IPS DF 6.9 (cell line): ENCODE measurements at regions not wholly inside any gene's neighbourhood (a gene's known extent, or its start where the extent isn't known, plus 50 kb on each side); places are given as distances from the start of the nearest gene placed in this dataset.
"Not testable (repeated sequence)": the region's sequence is repeated elsewhere in the genome, so short reads cannot be mapped to it uniquely, and the experiment has no call there.

ENCODE experiments used
- DNase-seq: peaks from one replicate; pipeline ENCODE4 v3.0.0-alpha.2; 2013; ENCODE audit warnings: low read depth, low spot score
- H3K27ac ChIP-seq: one replicate; pipeline ENCODE4 v1.5.1; 2013; ENCODE audit warnings: low read length, control low read depth
- H3K27me3 ChIP-seq: 2 replicates; pipeline ENCODE4 v1.6.1; 2013; ENCODE audit warnings: mild to moderate bottlenecking, low read length; ENCODE audit not compliant: control insufficient read depth, insufficient read depth
- H3K36me3 ChIP-seq: 2 replicates; pipeline ENCODE4 v1.6.1; 2013; ENCODE audit warnings: low read length; ENCODE audit not compliant: control insufficient read depth, insufficient read depth
- H3K4me1 ChIP-seq: 2 replicates; pipeline ENCODE4 v1.6.1; 2013; ENCODE audit warnings: low read length; ENCODE audit not compliant: control insufficient read depth, insufficient read depth
- H3K4me3 ChIP-seq: 2 replicates; pipeline ENCODE4 v1.5.1; 2013; ENCODE audit warnings: mild to moderate bottlenecking, low read length
- H3K9me3 ChIP-seq: 2 replicates; pipeline ENCODE4 v1.6.1; 2013; ENCODE audit warnings: low read length, inconsistent platforms; ENCODE audit not compliant: control insufficient read depth, insufficient read depth
- WGBS: extraction: QIAGEN DNeasy Blood & Tissue Kit; methylation state at CpG from one replicate; pipeline ENCODE4 v1.1.7; 2013; ENCODE audit warnings: mixed read lengths, missing lambda C conversion rate; ENCODE audit not compliant: insufficient read length, insufficient coverage; 5-methylcytosine and 5-hydroxymethylcytosine counted together

DNA sequence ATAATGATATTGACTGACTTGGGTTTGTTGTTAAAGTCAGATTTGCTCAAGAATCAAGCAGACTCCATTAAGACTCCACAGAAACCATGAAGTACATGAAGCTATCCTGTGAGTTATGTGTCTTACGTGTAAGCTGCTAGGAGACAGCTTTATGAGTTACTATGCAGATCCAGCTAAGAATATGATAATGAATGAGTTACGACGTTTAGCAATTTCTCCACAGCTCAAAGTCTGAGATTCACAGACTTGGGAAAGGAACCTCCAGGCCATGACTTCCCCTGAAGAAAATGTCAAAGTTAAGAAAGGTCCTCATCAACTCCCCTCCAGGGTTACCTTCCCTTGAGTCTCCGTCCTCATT is 211.9 kb upstream of the HNRNPA3 start:
- Histone ChIP-seq H3K36me3 (no peaks in the 10 kb centered on the region), H3K4me3 (no peak overlapping the region), H3K27me3 (no peaks in the 10 kb centered on the region), H3K9me3 (no peaks in the 10 kb centered on the region), H3K27ac (no peak overlapping the region), H3K4me1 (no peaks in the 10 kb centered on the region)
- no CpG with 5 or more reads among the region's 4 CpGs for WGBS
- no peak for DNase-seq

DNA sequence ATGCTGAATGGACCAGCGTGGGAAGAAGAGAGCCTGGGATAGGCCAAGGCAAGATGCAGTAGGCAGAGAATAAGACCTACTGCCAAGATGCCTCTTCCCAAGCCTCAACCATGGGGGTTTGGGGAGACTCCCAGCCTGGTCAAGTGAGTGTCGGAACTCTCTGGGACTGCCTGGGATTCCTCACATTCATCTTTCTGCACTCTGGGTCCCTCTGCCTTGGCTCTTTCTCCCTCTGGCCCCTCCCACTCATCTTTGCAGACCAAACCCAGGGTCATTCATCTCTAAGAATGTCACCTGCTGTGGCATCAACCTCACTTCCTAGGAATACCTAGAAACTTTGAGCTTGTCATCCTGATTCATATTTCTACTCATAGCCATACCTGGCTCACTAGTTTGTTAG is 211.3 kb upstream of the HNRNPA3 start:
- no peaks in the 10 kb centered on the region for H3K36me3 ChIP-seq
- no CpG with 5 or more reads among the region's 2 CpGs for WGBS
- H3K27me3 ChIP-seq = no peaks in the 10 kb centered on the region
- H3K27ac ChIP-seq = no peak overlapping the region
- H3K4me3 ChIP-seq = no peak overlapping the region
- H3K9me3 ChIP-seq = no peaks in the 10 kb centered on the region
- H3K4me1 ChIP-seq = no peaks in the 10 kb centered on the region
- no peak for DNase-seq

DNA sequence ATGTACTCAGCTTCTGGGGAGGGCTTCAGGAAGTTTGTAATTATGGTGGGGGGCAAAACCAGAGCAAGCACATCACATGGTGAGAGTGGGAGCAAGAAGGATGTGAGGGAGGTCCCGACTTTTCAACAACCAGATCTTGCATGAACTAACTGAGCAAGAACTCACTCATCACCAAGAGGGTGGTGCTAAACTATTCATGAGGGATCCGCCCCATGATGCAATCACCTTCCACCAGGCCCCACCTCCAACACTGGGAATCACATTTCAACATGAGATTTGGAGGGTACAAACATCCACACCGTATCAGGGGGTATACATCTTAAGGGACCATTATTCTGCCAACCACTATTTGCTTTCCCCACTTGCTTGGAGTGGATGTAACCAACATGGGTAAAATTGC is 209.6 kb upstream of the HNRNPA3 start:
- no peaks in the 10 kb centered on the region for H3K36me3 ChIP-seq
- no peaks in the 10 kb centered on the region for H3K27me3 ChIP-seq
- no peak overlapping the region for H3K27ac ChIP-seq
- H3K4me1 ChIP-seq = no peaks in the 10 kb centered on the region
- DNase-seq = no peak
- no peaks in the 10 kb centered on the region for H3K9me3 ChIP-seq
- WGBS = no CpG with 5 or more reads among the region's 3 CpGs
- no peak overlapping the region for H3K4me3 ChIP-seq

DNA sequence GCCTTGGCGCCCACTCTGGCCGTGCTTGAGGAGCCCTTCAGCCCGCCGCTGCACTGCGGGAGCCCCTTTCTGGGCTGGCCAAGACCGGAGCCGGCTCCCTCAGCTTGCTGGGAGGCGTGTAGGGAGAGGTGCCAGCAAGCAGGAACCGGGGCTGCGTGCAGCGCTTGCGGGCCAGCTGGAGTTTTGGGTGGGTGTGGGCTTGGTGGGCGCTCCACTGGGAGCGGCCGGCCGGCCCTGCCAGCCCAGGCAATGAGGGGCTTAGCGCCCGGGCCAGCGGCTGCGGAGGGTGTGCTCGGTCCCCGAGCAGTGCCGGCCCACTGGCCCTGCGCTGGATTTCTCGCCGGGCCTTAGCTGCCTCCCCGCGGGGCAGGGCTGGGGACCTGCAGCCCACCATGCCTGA is 204.9 kb upstream of the HNRNPA3 start:
- DNase-seq, H3K9me3 ChIP-seq, H3K27me3 ChIP-seq, H3K4me1 ChIP-seq, H3K27ac ChIP-seq, H3K4me3 ChIP-seq, H3K36me3 ChIP-seq: not testable (repeated sequence)
- no CpG with 5 or more reads among the region's 28 CpGs for WGBS

DNA sequence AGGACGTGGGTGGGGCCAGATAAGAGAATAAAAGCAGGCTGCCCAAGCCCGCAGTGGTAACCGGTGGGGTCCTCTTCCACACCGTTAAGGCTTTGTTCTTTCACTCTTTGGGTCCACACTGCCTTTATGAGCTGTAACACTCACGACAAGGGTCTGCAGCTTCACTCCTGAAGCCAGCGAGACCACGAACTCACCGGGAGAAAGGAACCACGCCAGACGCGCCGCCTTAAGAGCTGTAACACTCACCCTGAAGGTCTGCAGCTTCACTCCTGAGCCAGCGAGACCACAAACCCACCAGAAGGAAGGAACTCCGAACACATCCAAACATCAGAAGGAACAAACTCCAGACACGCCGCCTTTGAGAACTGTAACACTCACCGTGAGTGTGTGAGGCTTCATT is 203.9 kb upstream of the HNRNPA3 start:
- not testable (repeated sequence) for H3K27ac ChIP-seq, H3K27me3 ChIP-seq, H3K4me3 ChIP-seq, H3K9me3 ChIP-seq, DNase-seq, H3K36me3 ChIP-seq, H3K4me1 ChIP-seq
- no CpG with 5 or more reads among the region's 17 CpGs for WGBS

DNA sequence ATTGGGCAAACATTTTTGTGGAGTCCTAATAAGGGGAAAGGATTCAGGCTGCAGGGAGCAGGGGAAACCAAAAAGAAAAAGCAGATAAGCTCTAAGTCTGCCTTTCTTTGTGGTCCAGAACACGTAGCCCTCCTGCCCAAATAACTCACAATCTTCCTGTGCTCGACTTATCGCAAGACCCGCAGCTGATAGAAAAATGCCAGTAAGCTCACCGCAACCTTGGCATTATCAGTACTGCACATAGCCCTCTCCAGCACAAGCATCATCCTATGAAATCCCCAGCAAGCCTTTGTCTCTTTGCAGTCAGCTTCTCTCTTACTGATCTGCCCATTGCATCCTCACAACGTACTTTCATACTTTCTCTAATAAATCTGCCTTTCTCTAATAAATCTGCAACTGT is 202.4 kb upstream of the HNRNPA3 start:
- no CpG with 5 or more reads among the region's 6 CpGs for WGBS
- Histone ChIP-seq H3K4me1 (no peaks in the 10 kb centered on the region), H3K4me3 (no peak overlapping the region), H3K9me3 (no peaks in the 10 kb centered on the region), H3K27ac (no peak overlapping the region), H3K36me3 (no peaks in the 10 kb centered on the region), H3K27me3 (no peaks in the 10 kb centered on the region)
- no peak for DNase-seq

DNA sequence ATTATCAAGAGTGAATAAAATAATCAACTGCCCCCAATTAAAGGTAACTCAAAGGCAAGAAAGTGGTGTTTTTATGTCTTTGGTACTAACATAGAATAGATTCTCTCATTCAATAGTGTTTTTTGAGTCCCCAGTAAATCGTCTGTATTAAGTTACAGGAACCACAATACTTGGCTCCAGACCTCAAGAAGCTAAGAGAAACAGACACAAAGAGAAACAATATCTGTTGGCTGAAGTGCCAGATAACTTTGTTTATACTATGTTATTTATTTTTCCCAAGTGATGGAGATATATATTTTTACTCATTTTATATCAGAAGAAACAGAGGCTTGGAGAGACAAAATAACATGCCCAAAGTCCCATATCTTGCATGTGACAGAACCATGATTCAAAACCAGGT is 201.7 kb upstream of the HNRNPA3 start:
- Histone ChIP-seq H3K4me3 (no peak overlapping the region), H3K9me3 (no peaks in the 10 kb centered on the region), H3K27me3 (no peaks in the 10 kb centered on the region), H3K4me1 (no peaks in the 10 kb centered on the region), H3K36me3 (no peaks in the 10 kb centered on the region), H3K27ac (no peak overlapping the region)
- no CpG with 5 or more reads among the region's 1 CpG for WGBS
- no peak for DNase-seq

DNA sequence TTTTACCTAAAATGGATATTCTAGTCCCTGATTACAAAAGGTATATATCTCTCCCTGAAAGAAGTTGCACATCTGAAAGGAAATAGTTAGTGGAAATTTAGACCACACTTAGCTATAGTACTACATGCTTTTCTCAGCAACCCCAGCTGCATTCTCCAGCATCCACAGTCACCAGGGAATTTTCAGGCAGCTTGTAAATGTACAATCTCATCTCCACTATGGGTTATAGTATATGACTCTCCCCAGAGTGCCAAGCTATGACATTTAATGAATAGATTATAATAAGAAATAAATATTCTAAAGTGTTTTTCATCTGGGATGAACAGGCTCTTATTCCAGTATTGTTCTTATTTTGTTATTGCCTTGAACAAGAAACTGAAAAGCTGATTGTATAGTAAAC is 197.6 kb upstream of the HNRNPA3 start:
- no peak overlapping the region for H3K4me3 ChIP-seq
- no peak overlapping the region for H3K27ac ChIP-seq
- H3K36me3 ChIP-seq = no peaks in the 10 kb centered on the region
- no peak for DNase-seq
- H3K27me3 ChIP-seq = no peaks in the 10 kb centered on the region
- H3K4me1 ChIP-seq = no peaks in the 10 kb centered on the region
- no peaks in the 10 kb centered on the region for H3K9me3 ChIP-seq

DNA sequence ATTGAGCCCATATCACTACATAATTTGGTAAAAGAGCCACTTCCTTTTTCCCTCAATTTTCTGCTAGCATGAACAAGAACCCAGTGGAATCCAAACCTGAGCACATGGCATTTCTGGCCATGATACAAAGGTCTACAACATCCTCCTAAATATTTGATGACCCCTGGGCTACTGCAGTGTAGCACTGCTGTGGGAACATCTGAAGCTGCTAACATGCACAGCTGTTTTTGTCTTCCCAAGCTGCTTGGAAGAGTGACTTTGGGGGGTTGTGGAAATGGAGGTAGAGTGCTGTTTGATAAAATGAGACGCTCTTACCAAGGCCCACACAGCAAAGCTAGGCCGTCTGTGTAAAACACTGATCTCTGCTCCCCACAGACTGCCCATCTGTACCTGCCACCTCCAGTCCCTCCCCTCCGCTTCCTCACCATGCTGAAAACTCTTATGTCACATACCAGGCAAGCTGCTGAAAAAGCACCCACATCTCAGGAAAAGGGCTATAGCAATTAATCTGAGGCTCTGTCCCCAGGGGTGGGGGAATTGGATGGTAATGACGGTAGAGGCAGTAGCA is 197.2 kb upstream of the HNRNPA3 start:
- H3K4me3 ChIP-seq = no peak overlapping the region
- no peak overlapping the region for H3K27ac ChIP-seq
- no peaks in the 10 kb centered on the region for H3K4me1 ChIP-seq
- H3K9me3 ChIP-seq = no peaks in the 10 kb centered on the region
- no CpG with 5 or more reads among the region's 4 CpGs for WGBS
- no peak for DNase-seq
- H3K36me3 ChIP-seq = no peaks in the 10 kb centered on the region
- H3K27me3 ChIP-seq = no peaks in the 10 kb centered on the region

DNA sequence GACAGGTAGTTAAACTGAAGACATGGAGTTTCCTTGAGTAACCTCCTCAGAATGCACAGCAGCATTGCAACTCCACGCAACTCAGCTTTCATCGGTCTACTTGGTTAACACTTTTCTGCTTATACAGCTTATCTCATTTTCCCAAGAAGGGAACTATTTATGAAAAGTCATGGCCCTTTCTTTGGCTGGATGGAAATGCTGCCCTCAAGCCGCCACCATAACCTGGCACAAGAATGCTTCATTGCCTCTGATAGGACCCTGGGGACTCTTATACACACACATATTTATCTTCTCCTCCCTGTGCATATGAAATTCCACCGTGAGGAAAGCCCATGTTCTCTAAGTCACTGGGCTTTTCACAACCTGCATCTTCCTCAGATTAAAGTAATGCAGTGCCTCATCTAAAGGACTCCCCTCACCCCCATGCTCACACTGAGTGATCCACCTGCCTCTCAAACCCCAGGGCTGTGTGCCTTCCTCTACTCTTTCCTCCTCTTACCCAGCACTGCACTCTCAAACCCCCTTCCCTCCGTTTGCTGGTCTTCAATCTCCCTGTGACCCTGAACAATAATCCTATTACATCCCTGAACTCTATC is 192.0 kb upstream of the HNRNPA3 start:
- no CpG with 5 or more reads among the region's 5 CpGs for WGBS
- H3K27ac ChIP-seq = no peak overlapping the region

DNA sequence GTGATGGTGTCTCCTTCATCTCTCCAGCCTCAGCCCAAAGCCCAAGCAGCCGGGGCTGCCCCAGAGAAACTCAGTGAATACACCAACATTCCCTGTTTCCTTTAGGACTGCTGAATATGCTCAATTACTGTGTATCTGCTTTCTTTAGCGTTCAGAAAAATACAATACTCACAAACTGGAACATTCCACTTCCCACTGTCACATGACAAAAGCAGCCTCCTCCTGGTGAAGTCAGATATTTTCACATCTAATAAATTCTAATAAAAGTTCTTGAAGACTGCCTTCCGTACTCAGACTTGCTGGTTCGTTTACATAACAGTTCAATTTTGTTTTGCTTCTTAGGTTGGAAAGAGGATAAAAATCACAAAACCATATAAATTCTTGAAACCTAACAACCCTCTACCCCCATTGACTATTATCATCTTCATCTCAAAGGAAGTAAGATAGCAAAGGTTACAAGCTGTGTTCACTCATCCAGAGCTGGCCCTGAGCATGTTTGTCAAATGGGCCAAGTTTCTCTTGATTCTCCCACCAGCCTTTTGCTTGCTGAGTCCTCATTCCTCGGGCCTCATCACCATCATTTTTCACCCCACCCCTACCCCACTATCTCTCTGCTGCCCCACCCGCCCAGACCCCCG is 190.8 kb upstream of the HNRNPA3 start:
- H3K4me1 ChIP-seq = no peaks in the 10 kb centered on the region
- H3K27me3 ChIP-seq = no peaks in the 10 kb centered on the region
- H3K27ac ChIP-seq = no peak overlapping the region
- no CpG with 5 or more reads among the region's 7 CpGs for WGBS
- DNase-seq = no peak
- H3K36me3 ChIP-seq = no peaks in the 10 kb centered on the region
- no peaks in the 10 kb centered on the region for H3K9me3 ChIP-seq
- H3K4me3 ChIP-seq = no peak overlapping the region

More for the DNA sequence above, 192.0 kb upstream of the HNRNPA3 start:
- DNase-seq = no peak
- Histone ChIP-seq H3K27me3 (no peaks in the 10 kb centered on the region), H3K4me3 (no peak overlapping the region), H3K36me3 (no peaks in the 10 kb centered on the region), H3K4me1 (no peaks in the 10 kb centered on the region), H3K9me3 (no peaks in the 10 kb centered on the region)
